ENCODE measurements at regions not wholly inside any gene's neighbourhood (a gene's known extent, or its start where the extent isn't known, plus 50 kb on each side); places are given as distances from the start of the nearest gene placed in this dataset.

- Histone ChIP-seq H3K9me3 (ENCODE audit: control insufficient read depth, insufficient read depth, low read depth, low read length) (no peaks in the 10 kb centered on the region), H3K27ac (ENCODE audit: extremely low read depth, low read depth, low read length) (no peak overlapping the region), H3K4me3 (ENCODE audit: low read depth, low read length) (no peak overlapping the region), H3K36me3 (ENCODE audit: control insufficient read depth in 2 of 2, insufficient read depth in 1 of 2, low read length in 2 of 2) (no peaks in the 10 kb centered on the region), H3K4me1 (ENCODE audit: control insufficient read depth, insufficient read depth, low read length) (no peaks in the 10 kb centered on the region)
- POLR2A ChIA-PET = interaction anchor here (0.8 kb wide), 1 partner anchor 37 kb away, joined by 4 read pairs; no protein-coding TSS in a partner anchor
- TF ChIP-seq ZNF777 (tag by site-specific recombination; IDR thresholded peaks at IDR 0.05; ENCODE audit: borderline replicate concordance) (no peak), ZNF510 (tag by site-specific recombination; IDR thresholded peaks at IDR 0.05; ENCODE audit: insufficient replicate concordance) (no peak), ZNF558 (tag by site-specific recombination; IDR thresholded peaks at IDR 0.05) (no peak), ZNF548 (tag by site-specific recombination; IDR thresholded peaks at IDR 0.05) (no peak), ZNF843 (tag by site-specific recombination; IDR thresholded peaks at IDR 0.05) (no peak), ZNF223 (tag by site-specific recombination; IDR thresholded peaks at IDR 0.05) (no peak), ZNF623 (tag by site-specific recombination; IDR thresholded peaks at IDR 0.05) (no peak), ZNF362 (tag by site-specific recombination; IDR thresholded peaks at IDR 0.05) (no peak), MZF1 (tag by site-specific recombination; IDR thresholded peaks at IDR 0.05; ENCODE audit: borderline replicate concordance) (no peak), ZNF621 (tag by site-specific recombination; IDR thresholded peaks at IDR 0.05) (no peak), KLF9 (tag by site-specific recombination; IDR thresholded peaks at IDR 0.05; ENCODE audit: low read depth) (no peak), ZNF335 (tag by site-specific recombination; conservative IDR thresholded peaks at IDR 0.05) (no peak), ZBTB20 (tag by site-specific recombination; IDR thresholded peaks at IDR 0.05) (no peak)
- CTCF ChIA-PET = interaction anchor here (0.9 kb wide), 1 partner anchor 231 kb away, joined by 4 read pairs; no protein-coding TSS in a partner anchor
Measured at GRCh38 chr6:53205778-53206177, 57.1 kb upstream of the GCM1 start.

DNA sequence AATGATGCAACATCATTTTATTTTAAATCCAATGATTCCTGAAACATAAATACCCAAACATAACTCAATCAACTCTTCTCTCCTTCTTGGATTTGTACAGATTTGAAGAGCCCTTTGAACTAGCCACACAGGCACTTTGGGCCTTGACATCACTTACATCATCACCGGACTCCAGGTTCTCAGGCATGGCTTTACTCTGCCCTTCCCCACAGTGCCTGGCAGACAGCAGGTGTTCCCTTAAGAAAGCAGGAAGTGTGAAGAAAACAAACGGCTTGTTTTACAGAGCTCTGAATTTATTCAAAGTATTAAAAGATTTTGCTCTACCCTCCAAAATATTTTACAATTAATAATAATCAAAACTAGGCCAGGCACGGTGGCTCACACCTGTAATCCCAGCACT, 54.8 kb upstream of the GCM1 start:
- H3K4me3 ChIP-seq (ENCODE audit: low read depth, low read length) = no peak overlapping the region
- ChIA-PET CTCF (interaction anchor here (0.6 to 1.2 kb wide), 3 partner anchors 31 to 156 kb away, joined by 3 to 4 read pairs (median 3); no protein-coding TSS in a partner anchor), POLR2A (no interaction called here)
- H3K27ac ChIP-seq (ENCODE audit: extremely low read depth, low read depth, low read length) = no peak overlapping the region
- no peaks in the 10 kb centered on the region for H3K4me1 ChIP-seq (ENCODE audit: control insufficient read depth, insufficient read depth, low read length)
- H3K9me3 ChIP-seq (ENCODE audit: control insufficient read depth, insufficient read depth, low read depth, low read length) = no peaks in the 10 kb centered on the region
- no peaks in the 10 kb centered on the region for H3K36me3 ChIP-seq (ENCODE audit: control insufficient read depth in 2 of 2, insufficient read depth in 1 of 2, low read length in 2 of 2)
- TF ChIP-seq ZNF660 (tag by site-specific recombination; IDR thresholded peaks at IDR 0.05) = no peak
- TF ChIP-seq REST (tag by site-specific recombination; IDR thresholded peaks at IDR 0.05) = no peak
- no peak for TF ChIP-seq ZBTB20 (tag by site-specific recombination; IDR thresholded peaks at IDR 0.05)
- TF ChIP-seq, protein P1, sequence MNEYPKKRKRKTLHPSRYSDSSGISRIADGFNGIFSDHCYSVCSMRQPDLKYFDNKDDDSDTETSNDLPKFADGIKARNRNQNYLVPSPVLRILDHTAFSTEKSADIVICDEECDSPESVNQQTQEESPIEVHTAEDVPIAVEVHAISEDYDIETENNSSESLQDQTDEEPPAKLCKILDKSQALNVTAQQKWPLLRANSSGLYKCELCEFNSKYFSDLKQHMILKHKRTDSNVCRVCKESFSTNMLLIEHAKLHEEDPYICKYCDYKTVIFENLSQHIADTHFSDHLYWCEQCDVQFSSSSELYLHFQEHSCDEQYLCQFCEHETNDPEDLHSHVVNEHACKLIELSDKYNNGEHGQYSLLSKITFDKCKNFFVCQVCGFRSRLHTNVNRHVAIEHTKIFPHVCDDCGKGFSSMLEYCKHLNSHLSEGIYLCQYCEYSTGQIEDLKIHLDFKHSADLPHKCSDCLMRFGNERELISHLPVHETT (tag by site-specific recombination; IDR thresholded peaks at IDR 0.05) = no peak
- TF ChIP-seq GLIS1 (tag by site-specific recombination; IDR thresholded peaks at IDR 0.05) = no peak
- TF ChIP-seq, protein P2, sequence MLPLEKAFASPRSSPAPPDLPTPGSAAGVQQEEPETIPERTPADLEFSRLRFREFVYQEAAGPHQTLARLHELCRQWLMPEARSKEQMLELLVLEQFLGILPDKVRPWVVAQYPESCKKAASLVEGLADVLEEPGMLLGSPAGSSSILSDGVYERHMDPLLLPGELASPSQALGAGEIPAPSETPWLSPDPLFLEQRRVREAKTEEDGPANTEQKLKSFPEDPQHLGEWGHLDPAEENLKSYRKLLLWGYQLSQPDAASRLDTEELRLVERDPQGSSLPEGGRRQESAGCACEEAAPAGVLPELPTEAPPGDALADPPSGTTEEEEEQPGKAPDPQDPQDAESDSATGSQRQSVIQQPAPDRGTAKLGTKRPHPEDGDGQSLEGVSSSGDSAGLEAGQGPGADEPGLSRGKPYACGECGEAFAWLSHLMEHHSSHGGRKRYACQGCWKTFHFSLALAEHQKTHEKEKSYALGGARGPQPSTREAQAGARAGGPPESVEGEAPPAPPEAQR (tag by site-specific recombination; IDR thresholded peaks at IDR 0.05) = no peak
- no peak for TF ChIP-seq BCL6B (tag by site-specific recombination; IDR thresholded peaks at IDR 0.05)
- TF ChIP-seq KLF9 (tag by site-specific recombination; IDR thresholded peaks at IDR 0.05; ENCODE audit: low read depth) = no peak
- TF ChIP-seq ZNF513 (tag by site-specific recombination; IDR thresholded peaks at IDR 0.05) = no peak
- no peak for TF ChIP-seq SP2 (tag by site-specific recombination; IDR thresholded peaks at IDR 0.05)
- no peak for TF ChIP-seq ZFP37 (tag by site-specific recombination; IDR thresholded peaks at IDR 0.05)
- no peak for TF ChIP-seq HIC1 (tag by site-specific recombination; IDR thresholded peaks at IDR 0.05)

All from HEK293 (cell line).